WTC11 (cell line): ENCODE measurements at regions not wholly inside any gene's neighbourhood (a gene's known extent, or its start where the extent isn't known, plus 50 kb on each side); places are given as distances from the start of the nearest gene placed in this dataset.

Experiments used
- MYBL2 ChIP-seq: sonication (generic); formaldehyde crosslinking; IDR thresholded peaks from 2 replicates; pipeline ENCODE4 v1.8.1; 2023; ENCODE audit warnings: mild to moderate bottlenecking, moderate library complexity, missing genetic modification reagents
- NR2C2 ChIP-seq: sonication (generic); formaldehyde crosslinking; IDR thresholded peaks from 2 replicates; pipeline ENCODE4 v1.8.0; 2022; ENCODE audit warnings: mild to moderate bottlenecking, missing genetic modification reagents
- TF ChIP-seq, protein P1 (sequence below): fragments of 200-600 bp; IDR thresholded peaks from 2 replicates; pipeline ENCODE4 v1.8.0; 2022; ENCODE audit warnings: antibody characterized with exemption
- TF ChIP-seq, protein P2 (sequence below): fragments of 250-450 bp; sonication (Bioruptor Pico); IDR thresholded peaks from 2 replicates; pipeline ENCODE4 v2.1.2; 2022; ENCODE audit warnings: mild to moderate bottlenecking, moderate library complexity
- TF ChIP-seq, protein P3 (sequence below): sonication (generic); formaldehyde crosslinking; IDR thresholded peaks from 2 replicates; pipeline ENCODE4 v1.8.0; 2022; ENCODE audit warnings: mild to moderate bottlenecking, missing genetic modification reagents
- TF ChIP-seq, protein P4 (sequence below): sonication (generic); formaldehyde crosslinking; IDR thresholded peaks from 2 replicates; pipeline ENCODE4 v1.8.1; 2022; ENCODE audit warnings: low read depth, missing genetic modification reagents, borderline replicate concordance

DNA sequence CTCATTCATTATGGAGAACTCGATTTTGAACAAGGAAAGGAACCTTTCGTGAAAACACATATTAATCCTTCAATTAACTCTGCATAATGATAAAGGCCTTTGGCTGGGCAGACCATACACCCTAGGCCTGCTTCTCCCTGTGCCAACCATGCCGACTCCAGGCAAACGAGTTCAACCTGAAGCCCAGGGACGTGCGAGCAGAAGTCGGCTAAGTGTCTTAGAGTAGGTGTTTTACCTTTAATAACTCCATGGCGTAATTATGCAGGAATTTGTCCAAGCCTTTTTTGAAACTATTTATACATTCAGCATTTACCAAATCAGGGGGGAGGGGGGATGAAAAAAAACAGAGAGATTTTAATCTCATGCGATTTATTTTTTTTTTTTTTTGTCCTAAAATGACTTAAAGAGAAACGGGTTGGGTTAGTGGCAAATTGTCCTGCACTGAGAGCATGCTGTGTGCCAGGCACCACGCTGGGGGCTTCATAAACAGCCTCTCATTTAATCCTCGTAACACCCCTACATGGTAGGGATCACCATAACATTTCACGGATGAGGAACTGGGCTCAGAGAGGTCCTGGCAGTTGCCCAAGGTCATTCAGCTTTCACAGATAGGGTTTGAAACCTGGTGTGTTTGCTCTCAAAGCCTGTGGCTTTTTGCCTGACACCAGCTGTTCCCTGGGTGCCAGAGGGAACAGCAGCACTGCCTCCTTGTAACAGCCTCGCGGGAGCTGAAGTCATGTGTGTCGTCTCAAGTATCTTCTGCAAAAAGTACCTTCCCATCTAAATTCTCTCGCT lies 423.9 kb downstream of the MN1 start:
- TF ChIP-seq, protein P1, sequence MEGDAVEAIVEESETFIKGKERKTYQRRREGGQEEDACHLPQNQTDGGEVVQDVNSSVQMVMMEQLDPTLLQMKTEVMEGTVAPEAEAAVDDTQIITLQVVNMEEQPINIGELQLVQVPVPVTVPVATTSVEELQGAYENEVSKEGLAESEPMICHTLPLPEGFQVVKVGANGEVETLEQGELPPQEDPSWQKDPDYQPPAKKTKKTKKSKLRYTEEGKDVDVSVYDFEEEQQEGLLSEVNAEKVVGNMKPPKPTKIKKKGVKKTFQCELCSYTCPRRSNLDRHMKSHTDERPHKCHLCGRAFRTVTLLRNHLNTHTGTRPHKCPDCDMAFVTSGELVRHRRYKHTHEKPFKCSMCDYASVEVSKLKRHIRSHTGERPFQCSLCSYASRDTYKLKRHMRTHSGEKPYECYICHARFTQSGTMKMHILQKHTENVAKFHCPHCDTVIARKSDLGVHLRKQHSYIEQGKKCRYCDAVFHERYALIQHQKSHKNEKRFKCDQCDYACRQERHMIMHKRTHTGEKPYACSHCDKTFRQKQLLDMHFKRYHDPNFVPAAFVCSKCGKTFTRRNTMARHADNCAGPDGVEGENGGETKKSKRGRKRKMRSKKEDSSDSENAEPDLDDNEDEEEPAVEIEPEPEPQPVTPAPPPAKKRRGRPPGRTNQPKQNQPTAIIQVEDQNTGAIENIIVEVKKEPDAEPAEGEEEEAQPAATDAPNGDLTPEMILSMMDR: no peak
- TF ChIP-seq MYBL2: no peak
- TF ChIP-seq NR2C2 (CRISPR knock-in tag): no peak
- TF ChIP-seq, protein P2, sequence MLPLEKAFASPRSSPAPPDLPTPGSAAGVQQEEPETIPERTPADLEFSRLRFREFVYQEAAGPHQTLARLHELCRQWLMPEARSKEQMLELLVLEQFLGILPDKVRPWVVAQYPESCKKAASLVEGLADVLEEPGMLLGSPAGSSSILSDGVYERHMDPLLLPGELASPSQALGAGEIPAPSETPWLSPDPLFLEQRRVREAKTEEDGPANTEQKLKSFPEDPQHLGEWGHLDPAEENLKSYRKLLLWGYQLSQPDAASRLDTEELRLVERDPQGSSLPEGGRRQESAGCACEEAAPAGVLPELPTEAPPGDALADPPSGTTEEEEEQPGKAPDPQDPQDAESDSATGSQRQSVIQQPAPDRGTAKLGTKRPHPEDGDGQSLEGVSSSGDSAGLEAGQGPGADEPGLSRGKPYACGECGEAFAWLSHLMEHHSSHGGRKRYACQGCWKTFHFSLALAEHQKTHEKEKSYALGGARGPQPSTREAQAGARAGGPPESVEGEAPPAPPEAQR: no peak
- TF ChIP-seq, protein P3, sequence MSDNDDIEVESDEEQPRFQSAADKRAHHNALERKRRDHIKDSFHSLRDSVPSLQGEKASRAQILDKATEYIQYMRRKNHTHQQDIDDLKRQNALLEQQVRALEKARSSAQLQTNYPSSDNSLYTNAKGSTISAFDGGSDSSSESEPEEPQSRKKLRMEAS (CRISPR knock-in tag): no peak
- TF ChIP-seq, protein P4, sequence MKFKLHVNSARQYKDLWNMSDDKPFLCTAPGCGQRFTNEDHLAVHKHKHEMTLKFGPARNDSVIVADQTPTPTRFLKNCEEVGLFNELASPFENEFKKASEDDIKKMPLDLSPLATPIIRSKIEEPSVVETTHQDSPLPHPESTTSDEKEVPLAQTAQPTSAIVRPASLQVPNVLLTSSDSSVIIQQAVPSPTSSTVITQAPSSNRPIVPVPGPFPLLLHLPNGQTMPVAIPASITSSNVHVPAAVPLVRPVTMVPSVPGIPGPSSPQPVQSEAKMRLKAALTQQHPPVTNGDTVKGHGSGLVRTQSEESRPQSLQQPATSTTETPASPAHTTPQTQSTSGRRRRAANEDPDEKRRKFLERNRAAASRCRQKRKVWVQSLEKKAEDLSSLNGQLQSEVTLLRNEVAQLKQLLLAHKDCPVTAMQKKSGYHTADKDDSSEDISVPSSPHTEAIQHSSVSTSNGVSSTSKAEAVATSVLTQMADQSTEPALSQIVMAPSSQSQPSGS (CRISPR knock-in tag): no peak
